ENCODE measurements at regions not wholly inside any gene's neighbourhood (a gene's known extent, or its start where the extent isn't known, plus 50 kb on each side); places are given as distances from the start of the nearest gene placed in this dataset.

DNA sequence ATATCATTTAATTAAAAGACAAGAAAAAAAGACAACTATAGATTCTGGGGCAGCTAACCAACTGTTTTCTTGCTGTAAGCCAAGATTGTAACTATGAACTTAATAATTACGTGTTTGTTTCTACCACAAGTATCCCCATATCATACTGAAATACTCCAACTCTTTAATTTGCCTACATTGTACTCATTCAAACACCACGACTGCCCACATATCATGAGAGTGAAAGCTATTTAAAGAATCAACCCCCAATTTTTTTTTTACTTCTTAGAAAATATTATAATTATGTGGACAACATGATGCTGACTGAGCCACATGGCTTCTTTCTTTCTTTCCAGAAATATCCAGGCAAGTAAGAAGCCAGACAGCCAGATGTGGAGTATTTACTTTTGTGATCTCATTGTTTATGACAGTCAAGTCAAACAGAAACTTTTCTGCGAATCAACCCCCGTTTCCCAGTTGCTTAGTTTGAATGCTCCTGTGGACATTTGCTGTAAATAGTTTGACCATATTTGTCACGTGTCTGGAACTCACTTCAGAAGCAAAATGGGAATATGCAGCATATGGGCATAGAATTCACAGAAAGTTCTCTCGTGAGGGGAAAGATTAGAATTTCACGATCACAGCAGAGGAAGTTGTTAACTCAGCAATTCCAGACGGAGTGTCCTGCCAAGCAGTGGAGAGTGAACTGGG lies 126.8 kb upstream of the PSMD7 start:
- no peak for DNase-seq

- DNase-seq, result no peak
Measured at GRCh38 chr16:74169066-74169465, 127.5 kb upstream of the PSMD7 start.

DNA sequence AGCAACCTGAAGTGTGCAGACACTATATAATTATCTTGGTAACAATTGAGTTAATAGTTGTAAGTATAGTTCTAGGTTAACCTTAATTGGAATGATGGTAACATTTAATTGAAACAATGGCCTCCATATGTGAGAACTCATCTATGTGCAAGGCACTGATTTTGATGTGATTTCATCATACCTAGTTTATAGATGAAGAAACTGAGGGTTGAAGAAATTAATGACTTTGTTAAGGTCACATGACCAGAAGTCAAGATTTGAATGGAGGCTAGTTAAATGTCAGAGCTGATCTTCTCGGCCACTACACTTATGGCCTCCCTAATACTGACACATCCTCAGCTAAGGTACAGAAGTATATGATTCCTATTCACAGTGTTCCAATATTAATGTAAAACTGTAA lies 128.2 kb upstream of the PSMD7 start:
- DNase-seq, result no peak

- DNase-seq, result no peak
Measured at GRCh38 chr16:74166456-74166855, 130.2 kb upstream of the PSMD7 start.

- no peak for DNase-seq
Measured at GRCh38 chr16:74165566-74166080, 131.0 kb upstream of the PSMD7 start.

GRCh38 chr16:74160759-74161158 lies 135.9 kb upstream of the PSMD7 start:
- no peak for DNase-seq

GRCh38 chr16:74153773-74154172 lies 142.8 kb upstream of the PSMD7 start:
- no peak for DNase-seq

DNA sequence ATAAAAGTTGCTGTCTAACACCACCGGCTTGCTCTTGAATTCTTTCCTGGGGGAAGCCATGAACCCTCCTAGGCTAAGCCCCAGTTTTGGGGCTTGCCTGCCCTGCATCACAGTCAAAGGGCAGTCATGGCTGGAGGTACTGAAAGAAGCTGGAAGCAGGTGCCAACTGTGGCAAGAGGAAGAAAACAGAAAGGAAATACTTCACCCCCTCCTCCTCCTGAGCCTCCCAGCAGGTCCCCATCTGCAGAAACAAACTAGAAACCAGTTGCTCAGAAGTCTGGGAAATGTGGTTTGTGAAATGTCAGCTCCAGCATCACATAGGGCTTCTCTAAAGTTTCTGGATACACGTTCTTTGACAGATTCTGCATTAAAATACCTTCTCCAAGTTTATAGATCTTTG lies 150.0 kb upstream of the PSMD7 start:
- no peak for DNase-seq

DNA sequence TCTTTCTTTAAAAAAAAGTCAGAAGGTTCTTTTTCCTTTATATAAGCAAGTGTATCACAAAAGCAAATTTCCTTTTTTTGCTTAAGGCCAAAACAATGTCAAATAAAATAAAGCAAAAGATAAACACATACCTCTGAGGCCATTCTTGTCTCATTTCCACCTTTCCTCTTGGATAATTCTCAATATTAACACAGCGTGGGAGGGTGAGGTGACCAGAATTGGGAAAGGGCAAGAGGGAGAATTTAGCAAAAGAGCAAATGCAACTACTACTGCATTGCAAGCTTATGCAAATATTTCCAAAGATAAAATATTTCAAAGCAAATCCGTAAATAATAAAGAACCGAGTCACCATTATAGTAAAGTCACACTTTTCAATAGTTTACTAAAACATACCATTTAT lies 153.4 kb upstream of the PSMD7 start:
- DNase-seq, result no peak

DNA sequence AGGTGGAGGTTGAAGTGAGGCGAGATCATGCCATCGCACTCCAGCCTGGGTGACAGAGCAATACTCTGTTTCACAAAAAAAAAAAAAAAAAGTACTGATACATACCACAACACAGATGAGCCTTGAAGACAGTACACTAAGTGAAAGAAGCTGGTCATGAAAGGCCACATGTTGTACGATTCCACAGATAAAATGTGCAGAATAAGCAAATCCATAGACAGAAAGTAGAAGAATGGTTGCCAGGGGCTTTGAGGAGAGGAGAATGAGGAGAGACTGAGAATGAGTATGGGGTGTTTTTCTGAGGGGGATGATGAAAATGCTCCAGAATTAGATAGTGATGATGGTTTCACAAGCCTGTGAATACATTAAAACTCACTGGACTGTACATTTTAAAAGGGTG lies 155.6 kb upstream of the PSMD7 start:
- no peak for DNase-seq

GRCh38 chr16:74140557-74140956 lies 156.1 kb upstream of the PSMD7 start:
- no peak for DNase-seq

DNA sequence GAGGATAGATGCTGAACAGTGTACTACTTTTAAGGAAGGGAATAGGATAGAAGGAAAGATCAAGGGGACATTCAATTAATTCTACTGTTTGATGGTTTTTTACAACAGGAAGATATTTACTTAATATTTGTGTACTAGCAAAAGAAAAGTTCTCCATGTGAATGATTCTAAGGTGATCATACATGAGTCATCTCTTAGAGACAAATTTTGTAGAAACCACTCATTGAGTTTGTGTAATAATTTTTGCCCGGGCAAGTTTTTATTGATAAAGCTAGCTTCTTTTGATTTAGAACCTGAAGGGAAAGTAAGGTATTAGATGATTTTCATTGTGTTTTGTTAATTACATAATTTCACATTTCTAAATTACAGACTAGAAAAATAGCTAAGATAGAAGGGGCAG lies 172.8 kb upstream of the PSMD7 start:
- no peak for DNase-seq

DNA sequence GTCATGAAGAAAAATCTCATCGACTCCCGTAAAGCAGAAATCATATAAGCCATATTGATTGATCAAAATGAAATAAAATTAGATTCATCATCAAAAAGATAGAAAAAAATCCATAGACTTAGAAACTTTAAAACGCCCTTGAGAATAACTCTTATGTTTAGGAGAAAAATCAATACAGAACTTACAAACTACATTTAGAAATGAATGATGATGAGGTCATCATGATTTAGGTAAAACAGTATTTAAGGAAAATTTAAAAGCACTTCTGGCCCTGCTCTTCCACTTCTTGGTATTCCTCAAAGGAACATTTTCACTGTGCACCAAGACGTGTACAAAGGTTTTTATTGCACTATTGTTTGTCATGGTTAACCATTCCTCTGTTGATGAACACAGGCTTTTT lies 173.4 kb upstream of the PSMD7 start:
- no peak for DNase-seq

DNA sequence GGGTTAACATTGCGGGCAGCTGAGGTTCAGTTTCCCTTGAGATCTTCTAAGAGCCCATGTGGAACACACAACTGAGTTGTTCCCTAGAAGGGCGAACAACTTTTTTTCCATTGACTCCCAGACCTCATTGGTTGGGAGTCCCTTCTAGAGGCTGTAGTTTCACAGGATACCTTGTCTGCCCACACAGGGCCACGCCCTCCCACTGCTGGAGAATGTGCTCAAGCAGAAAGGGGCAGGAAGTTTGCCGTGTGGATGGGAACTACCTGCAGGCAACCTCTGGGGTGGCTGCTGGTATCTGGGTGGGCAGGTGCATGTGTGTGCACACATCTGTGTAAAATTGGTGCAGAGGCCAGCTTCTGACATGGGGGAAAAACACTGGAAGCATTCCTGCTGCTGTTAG lies 178.8 kb upstream of the PSMD7 start:
- no peak for DNase-seq

GRCh38 chr16:74113545-74113944 lies 183.1 kb upstream of the PSMD7 start:
- no peak for DNase-seq

GRCh38 chr16:74111456-74111982 lies 185.1 kb upstream of the PSMD7 start:
- DNase-seq, result no peak

- no peak for DNase-seq
Measured at GRCh38 chr16:74107795-74108610, 188.6 kb upstream of the PSMD7 start.

GRCh38 chr16:74104022-74104421 lies 192.6 kb upstream of the PSMD7 start:
- DNase-seq, result no peak

DNA sequence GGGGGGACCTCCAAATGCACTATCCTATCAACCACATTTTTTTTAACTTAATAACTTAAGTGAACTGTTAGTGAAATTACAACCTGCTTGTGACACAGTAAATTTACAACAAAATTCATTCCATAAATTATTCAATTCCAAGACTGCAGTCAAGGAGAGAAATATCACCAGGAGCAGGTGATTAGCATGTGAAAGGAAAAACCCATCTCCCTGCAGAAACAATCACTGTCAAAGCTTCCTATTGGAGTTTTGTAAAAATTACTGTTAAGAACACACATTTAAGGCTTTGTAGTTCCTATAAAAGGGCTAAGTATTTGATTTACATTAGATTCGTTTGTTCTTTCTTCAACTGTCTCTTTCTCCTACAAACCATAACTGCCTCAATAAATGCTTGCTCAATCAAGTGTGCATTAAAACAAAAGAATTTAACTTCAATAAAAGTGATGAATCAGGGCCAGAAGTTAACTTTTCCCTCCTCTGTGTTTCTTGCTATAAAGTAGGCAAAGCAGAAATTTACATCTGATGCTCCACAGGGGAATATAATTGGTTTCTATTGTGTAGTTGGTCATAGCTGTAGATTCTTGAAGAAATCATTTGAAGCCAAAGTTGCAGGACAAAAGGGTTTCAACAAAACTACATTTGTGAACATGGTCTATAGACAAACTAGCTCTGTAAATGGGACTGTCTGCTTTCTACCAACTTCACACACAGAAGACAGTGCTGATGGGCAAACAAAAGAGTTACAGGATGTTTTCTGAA lies 195.1 kb upstream of the PSMD7 start:
- no peak for DNase-seq

GRCh38 chr16:74100395-74101326 lies 196.0 kb upstream of the PSMD7 start:
- DNase-seq, result no peak

DNA sequence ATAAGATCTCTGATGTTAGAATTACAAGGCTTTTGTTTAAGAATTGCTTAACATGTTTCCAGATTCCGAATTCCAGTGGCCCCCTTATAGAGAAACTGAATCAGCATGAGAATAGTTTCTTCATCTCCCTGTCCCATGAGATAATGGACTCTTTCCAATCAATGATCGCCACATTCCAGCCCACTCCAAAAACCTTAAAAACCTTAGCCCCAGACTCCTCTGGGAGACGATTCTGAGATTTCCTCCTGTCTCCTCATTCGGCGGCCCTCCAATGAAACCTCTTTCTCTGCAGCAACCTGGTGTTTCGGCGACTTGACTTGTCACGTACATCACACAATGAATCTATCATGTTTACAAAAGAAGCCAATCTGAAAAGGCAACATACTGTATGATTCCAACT lies 197.1 kb upstream of the PSMD7 start:
- no peak for DNase-seq

- DNase-seq, result no peak
Measured at GRCh38 chr16:74094962-74095361, 201.7 kb upstream of the PSMD7 start.

All from activated CD4-positive, alpha-beta T cell treated with anti-CD3 and anti-CD28 coated beads, Interleukin-2, amount 50 U/mL, for 4 hours (primary cell).